ENCODE measurements at regions not wholly inside any gene's neighbourhood (a gene's known extent, or its start where the extent isn't known, plus 50 kb on each side); places are given as distances from the start of the nearest gene placed in this dataset.
"Not testable (repeated sequence)": the region's sequence is repeated elsewhere in the genome, so short reads cannot be mapped to it uniquely, and the experiment has no call there.

- TF ChIP-seq, protein P1, sequence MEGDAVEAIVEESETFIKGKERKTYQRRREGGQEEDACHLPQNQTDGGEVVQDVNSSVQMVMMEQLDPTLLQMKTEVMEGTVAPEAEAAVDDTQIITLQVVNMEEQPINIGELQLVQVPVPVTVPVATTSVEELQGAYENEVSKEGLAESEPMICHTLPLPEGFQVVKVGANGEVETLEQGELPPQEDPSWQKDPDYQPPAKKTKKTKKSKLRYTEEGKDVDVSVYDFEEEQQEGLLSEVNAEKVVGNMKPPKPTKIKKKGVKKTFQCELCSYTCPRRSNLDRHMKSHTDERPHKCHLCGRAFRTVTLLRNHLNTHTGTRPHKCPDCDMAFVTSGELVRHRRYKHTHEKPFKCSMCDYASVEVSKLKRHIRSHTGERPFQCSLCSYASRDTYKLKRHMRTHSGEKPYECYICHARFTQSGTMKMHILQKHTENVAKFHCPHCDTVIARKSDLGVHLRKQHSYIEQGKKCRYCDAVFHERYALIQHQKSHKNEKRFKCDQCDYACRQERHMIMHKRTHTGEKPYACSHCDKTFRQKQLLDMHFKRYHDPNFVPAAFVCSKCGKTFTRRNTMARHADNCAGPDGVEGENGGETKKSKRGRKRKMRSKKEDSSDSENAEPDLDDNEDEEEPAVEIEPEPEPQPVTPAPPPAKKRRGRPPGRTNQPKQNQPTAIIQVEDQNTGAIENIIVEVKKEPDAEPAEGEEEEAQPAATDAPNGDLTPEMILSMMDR (conservative IDR thresholded peaks at IDR 0.05; ENCODE audit: low read depth), result no peak
- CTCF ChIA-PET, result no interaction called here
- no peak overlapping the region for H3K27ac ChIP-seq
- POLR2A ChIA-PET (ENCODE audit: low non-redundant PET), result no interaction called here
- DNase-seq (ENCODE audit: low spot score), result no peak
Observed at GRCh38 chr11:107265591-107266121, 192.0 kb downstream of the CWF19L2 start.

DNA sequence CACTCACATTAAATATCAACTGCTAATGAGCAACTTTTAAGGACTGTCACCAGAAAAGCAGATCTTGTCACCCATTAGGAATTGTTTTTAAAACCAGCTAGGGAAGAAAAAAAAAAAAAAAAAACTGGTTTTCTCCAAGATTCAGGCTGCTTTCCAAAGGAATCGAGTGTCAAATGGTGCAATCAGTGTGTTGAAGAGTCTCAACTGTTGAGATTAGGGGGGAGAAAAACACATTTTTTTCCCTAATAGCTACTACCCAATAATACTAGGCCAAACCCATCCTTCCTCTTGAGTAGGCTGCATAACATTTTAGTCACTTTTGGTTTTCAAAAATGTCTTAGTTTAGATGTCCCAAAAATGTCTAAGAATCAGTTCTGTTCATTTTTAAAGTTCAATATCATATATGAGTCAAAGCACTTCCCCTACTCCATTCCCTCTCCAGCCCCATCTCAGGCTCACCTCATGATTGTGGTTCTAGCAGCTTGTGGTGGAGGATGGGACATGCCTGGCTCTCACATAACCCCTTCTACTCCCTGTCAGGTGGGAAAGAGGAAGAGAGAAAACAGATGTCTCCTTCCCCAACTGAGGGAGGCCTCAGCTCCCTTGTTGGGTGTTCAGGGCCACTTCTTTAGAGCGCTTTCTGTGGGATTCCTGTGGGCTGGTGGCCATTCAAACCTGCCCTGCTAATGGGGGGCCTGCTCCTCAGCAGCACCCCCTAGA is 193.6 kb downstream of the CWF19L2 start:
- ChIA-PET CTCF (interaction anchor here (0.6 kb wide), 1 partner anchor 16 kb away, joined by 3 read pairs; no protein-coding TSS in a partner anchor), POLR2A (ENCODE audit: low non-redundant PET) (no interaction called here)
- no peak for DNase-seq (ENCODE audit: low spot score)
- no peak overlapping the region for H3K27ac ChIP-seq
- TF ChIP-seq, protein P1 (conservative IDR thresholded peaks at IDR 0.05; ENCODE audit: low read depth), result no peak

DNA sequence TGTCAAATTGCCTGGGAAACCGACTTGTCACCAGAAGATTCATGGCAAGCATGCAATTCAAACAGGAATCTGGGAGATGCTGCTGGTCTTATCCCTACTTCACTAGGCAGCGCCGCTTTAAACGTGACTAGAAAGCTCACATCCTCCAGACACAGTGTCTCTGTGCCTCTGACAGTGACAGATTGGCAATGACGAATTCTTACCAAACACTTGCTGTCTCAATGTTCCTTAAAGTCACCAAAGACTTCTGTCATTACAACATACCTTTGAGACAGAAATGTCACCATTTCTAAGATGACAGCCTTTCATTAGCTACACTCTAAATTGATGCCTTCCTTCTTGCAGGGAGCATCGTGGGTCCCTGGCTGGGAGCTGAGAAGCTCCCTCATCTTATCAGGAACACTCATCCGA is 197.8 kb downstream of the CWF19L2 start:
- TF ChIP-seq, protein P1 (conservative IDR thresholded peaks at IDR 0.05; ENCODE audit: low read depth), result no peak
- ChIA-PET POLR2A (ENCODE audit: low non-redundant PET) (no interaction called here), CTCF (no interaction called here)
- no peak overlapping the region for H3K27ac ChIP-seq
- no peak for DNase-seq (ENCODE audit: low spot score)

GRCh38 chr11:107257710-107258109 is 199.9 kb downstream of the CWF19L2 start:
- TF ChIP-seq, protein P1 (conservative IDR thresholded peaks at IDR 0.05; ENCODE audit: low read depth), result no peak
- DNase-seq (ENCODE audit: low spot score), result no peak
- no peak overlapping the region for H3K27ac ChIP-seq
- CTCF ChIA-PET, result interaction anchor here (0.6 kb wide), 1 partner anchor 314 kb away, joined by 3 read pairs; no protein-coding TSS in a partner anchor
- POLR2A ChIA-PET (ENCODE audit: low non-redundant PET), result no interaction called here

- CTCF ChIA-PET; H3K27ac ChIP-seq; DNase-seq (ENCODE audit: low spot score); POLR2A ChIA-PET (ENCODE audit: low non-redundant PET): not testable (repeated sequence)
Observed at GRCh38 chr11:107253661-107254060, 204.0 kb downstream of the CWF19L2 start.

- POLR2A ChIA-PET (ENCODE audit: low non-redundant PET), result no interaction called here
- H3K27ac ChIP-seq, result no peak overlapping the region
- TF ChIP-seq, protein P1 (conservative IDR thresholded peaks at IDR 0.05; ENCODE audit: low read depth), result no peak
- CTCF ChIA-PET, result interaction anchor here (0.6 kb wide), 2 partner anchors 50 to 752 kb away, joined by 3 to 5 read pairs; no protein-coding TSS in a partner anchor
- DNase-seq (ENCODE audit: low spot score), result no peak
Observed at GRCh38 chr11:107252429-107253161, 205.0 kb downstream of the CWF19L2 start.

- no peak overlapping the region for H3K27ac ChIP-seq
- DNase-seq (ENCODE audit: low spot score), result no peak
- ChIA-PET POLR2A (ENCODE audit: low non-redundant PET) (no interaction called here), CTCF (no interaction called here)
- TF ChIP-seq, protein P1 (conservative IDR thresholded peaks at IDR 0.05; ENCODE audit: low read depth), result no peak
Observed at GRCh38 chr11:107251298-107251697, 206.3 kb downstream of the CWF19L2 start.
